Lower leg skin (tissue), 4 donors: ENCODE measurements at regions not wholly inside any gene's neighbourhood (a gene's known extent, or its start where the extent isn't known, plus 50 kb on each side); places are given as distances from the start of the nearest gene placed in this dataset.

Source experiments
- DNase-seq, 2 donors: peaks; one replicate each; pipeline ENCODE4 v3.0.0-alpha.2; 2019; ENCODE audit warnings: low spot score in 2 of 2
- H3K4me3 ChIP-seq: fragments of 200-600 bp; sonication (generic); 2 replicates; pipeline ENCODE4 v1.5.1; 2017; ENCODE audit warnings: mild to moderate bottlenecking, low read depth; ENCODE audit not compliant: poor library complexity, severe bottlenecking
- CTCF ChIP-seq, 3 donors: fragments of 450-650 bp; IDR thresholded peaks; one replicate each; pipeline ENCODE4 v1.5.1; 2016; ENCODE audit warnings: antibody characterized with exemption in 3 of 3, mild to moderate bottlenecking in 3 of 3, moderate library complexity in 2 of 3
- POLR2A ChIP-seq, 2 donors: fragments of 450-650 bp; IDR thresholded peaks; one replicate each; pipeline ENCODE4 v1.6.1; 2016 to 2017; ENCODE audit warnings: antibody characterized with exemption in 2 of 2, mild to moderate bottlenecking in 1 of 2, moderate library complexity in 1 of 2
- WGBS, 2 donors: methylation state at CpG; one replicate each; pipeline ENCODE4 v1.1.5; 2018; 5-methylcytosine and 5-hydroxymethylcytosine counted together
- intact Hi-C: fragments of 100-400 bp; cut with DNase I; formaldehyde crosslinking; loops from one replicate; pipeline ENCODE4 v1.15.0; 2023; ENCODE audit warnings: low total_unique reads

DNA sequence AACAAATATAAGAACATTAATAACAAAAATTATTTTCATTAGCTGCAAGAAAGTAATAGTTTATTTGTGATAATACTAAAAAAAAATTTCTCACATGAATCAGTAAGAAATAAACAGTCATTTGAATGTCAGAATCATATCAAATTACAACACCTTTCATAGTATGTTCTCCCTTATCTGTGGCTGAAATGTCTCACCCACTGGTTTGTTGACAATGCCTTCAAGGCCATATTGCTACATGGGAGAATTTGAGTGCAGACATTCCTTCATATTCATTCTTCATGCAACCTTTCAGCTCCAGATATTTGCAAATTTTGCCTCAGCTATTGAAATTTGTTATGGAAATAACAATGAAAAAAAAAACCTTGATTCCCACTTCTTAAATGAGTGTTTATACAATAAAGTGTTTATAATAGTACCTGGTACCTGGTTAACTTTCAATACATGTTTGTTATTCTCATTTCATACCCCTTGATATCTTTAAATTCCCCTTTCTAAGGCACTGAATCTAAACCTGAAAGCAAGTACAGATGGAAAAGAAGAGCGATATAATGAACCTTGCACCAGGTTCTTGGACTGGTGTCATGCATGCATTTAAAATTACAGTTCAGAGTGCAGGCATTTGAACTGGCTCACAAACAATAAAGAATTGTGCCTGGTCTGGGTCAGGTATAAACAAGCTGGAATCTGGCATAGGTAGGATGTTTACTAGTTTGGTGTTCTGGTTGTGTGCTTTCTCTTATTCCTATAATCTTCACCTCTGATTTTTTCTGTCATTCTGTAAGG is 242.2 kb upstream of the ADGRL2 start:
- H3K4me3 ChIP-seq, result no peak overlapping the region
- WGBS, 2 donors, result 85 to 91% methylated on average over 1 of the region's 1 CpG
- intact Hi-C loops, result no loop called here
- TF ChIP-seq CTCF (IDR thresholded peaks at IDR 0.05), result no peak
- no peak for DNase-seq

GRCh38 chr1:81556968-81557367 is 243.8 kb upstream of the ADGRL2 start:
- 93 to 96% methylated on average over 11 of the region's 11 CpGs for WGBS, 2 donors
- intact Hi-C loops, result no loop called here
- TF ChIP-seq POLR2A (IDR thresholded peaks at IDR 0.05) (no peak), CTCF (IDR thresholded peaks at IDR 0.05) (no peak)
- H3K4me3 ChIP-seq, result no peak overlapping the region
- no peak for DNase-seq

DNA sequence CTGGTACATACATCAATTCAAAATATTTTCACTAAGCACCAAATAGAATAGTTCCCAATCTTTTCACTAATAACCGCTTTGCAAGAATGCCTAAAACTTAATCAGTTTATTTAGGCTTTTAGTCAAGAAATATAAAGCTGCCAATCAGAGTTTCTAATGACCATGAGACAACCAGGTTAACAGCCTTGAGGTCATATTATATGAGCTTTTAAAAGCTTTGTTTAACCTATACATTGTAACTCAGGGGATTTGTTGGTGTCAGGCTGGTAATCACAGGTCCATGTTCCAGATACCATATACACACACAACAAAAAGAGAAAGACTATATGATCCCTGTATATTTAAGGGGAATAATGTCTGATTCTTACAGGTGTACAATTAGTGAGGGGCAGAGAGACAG is 246.2 kb upstream of the ADGRL2 start:
- 84 to 100% methylated on average over 1 of the region's 1 CpG for WGBS, 2 donors
- no peak for TF ChIP-seq CTCF (IDR thresholded peaks at IDR 0.05)
- no peak for TF ChIP-seq POLR2A (IDR thresholded peaks at IDR 0.05)
- intact Hi-C loops, result no loop called here
- H3K4me3 ChIP-seq, result no peak overlapping the region
- no peak for DNase-seq

- DNase-seq, result no peak
- 77 to 80% methylated on average over 2 of the region's 2 CpGs for WGBS, 2 donors
- no peak for TF ChIP-seq POLR2A (IDR thresholded peaks at IDR 0.05)
- no peak for TF ChIP-seq CTCF (IDR thresholded peaks at IDR 0.05)
- intact Hi-C loops, result no loop called here
- H3K4me3 ChIP-seq, result no peak overlapping the region
Observed at GRCh38 chr1:81554108-81554507, 246.6 kb upstream of the ADGRL2 start.

DNA sequence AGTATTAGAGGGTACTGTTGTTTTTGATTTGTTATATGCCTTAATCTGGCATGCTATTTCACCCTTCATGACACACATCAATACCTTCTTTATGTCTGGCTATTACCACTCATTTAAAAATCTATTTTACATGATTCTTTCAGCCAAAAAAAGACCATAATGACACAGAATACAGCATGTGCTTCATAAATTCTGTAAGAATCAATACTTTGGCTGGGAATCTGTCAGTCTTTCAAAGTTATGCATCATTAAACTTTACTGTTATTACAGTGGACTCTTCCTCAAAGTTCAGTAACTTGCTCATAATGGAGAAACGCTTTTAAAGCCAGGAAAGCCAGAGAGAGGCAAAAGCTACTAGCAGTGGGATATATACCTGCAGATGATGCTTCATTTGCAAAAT is 247.2 kb upstream of the ADGRL2 start:
- 88 to 97% methylated on average over 1 of the region's 1 CpG for WGBS, 2 donors
- intact Hi-C loops, result no loop called here
- H3K4me3 ChIP-seq, result no peak overlapping the region
- DNase-seq, result no peak
- TF ChIP-seq POLR2A (IDR thresholded peaks at IDR 0.05), result no peak
- TF ChIP-seq CTCF (IDR thresholded peaks at IDR 0.05), result no peak

DNA sequence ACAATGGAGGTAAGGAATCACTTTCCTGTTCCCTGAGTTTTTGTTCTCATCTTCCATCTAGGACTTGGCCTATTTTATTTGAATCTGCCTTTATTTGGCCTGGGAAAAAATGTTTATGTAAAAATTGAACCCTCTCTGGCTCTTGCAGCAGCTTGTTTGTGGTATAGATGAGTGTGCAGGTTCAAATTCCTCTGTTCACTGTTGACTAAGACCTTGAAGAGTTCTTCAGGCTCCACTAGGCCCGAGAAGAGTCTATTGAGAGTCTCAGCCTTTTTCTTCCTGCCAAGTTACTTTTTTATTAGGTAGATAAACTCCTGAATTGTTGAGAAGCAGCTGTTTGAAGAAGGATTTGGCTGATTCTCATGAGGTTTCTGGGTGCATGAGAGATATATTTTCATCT is 248.8 kb upstream of the ADGRL2 start:
- DNase-seq, result no peak
- no peak for TF ChIP-seq CTCF (IDR thresholded peaks at IDR 0.05)
- TF ChIP-seq POLR2A (IDR thresholded peaks at IDR 0.05), result no peak
- WGBS, 2 donors, result 62 to 65% methylated on average over 1 of the region's 1 CpG
- no peak overlapping the region for H3K4me3 ChIP-seq
- intact Hi-C loops, result no loop called here
